Astrocyte (in vitro differentiated cells and primary cell): ENCODE measurements at regions not wholly inside any gene's neighbourhood (a gene's known extent, or its start where the extent isn't known, plus 50 kb on each side); places are given as distances from the start of the nearest gene placed in this dataset.

Experiments used
- DNase-seq: peaks from one replicate; pipeline ENCODE4 v3.0.0-alpha.2; 2010; ENCODE audit warnings: low read depth
- FAIRE-seq: peaks from 2 replicates; lab custom pipeline; 2011; peaks lifted over from hg19 to GRCh38; lab: Jason Lieb, UNC
- H2AFZ ChIP-seq: 2 replicates; pipeline ENCODE4 v1.6.0; 2012; ENCODE audit warnings: low read depth, low read length, inconsistent platforms
- H3K27ac ChIP-seq: 2 replicates; pipeline ENCODE4 v1.5.1; 2011; ENCODE audit warnings: low read depth, low read length, inconsistent platforms
- H3K27me3 ChIP-seq: 2 replicates; pipeline ENCODE4 v1.6.0; 2011; ENCODE audit warnings: low read length, inconsistent platforms; ENCODE audit not compliant: insufficient read depth
- H3K36me3 ChIP-seq: 2 replicates; pipeline ENCODE4 v1.5.1; 2011; ENCODE audit warnings: low read length, inconsistent platforms; ENCODE audit not compliant: insufficient read depth
- H3K4me1 ChIP-seq: 2 replicates; pipeline ENCODE4 v1.5.1; 2011; ENCODE audit warnings: low read length, inconsistent platforms; ENCODE audit not compliant: insufficient read depth
- H3K4me2 ChIP-seq: 2 replicates; pipeline ENCODE4 v1.6.0; 2012; ENCODE audit warnings: low read length, inconsistent platforms
- H3K4me3 ChIP-seq: 2 replicates; pipeline ENCODE4 v1.5.1; 2011; ENCODE audit warnings: low read depth, mild to moderate bottlenecking, low read length, inconsistent platforms; ENCODE audit not compliant: insufficient read depth
- H3K79me2 ChIP-seq: 2 replicates; pipeline ENCODE4 v1.6.0; 2012; ENCODE audit warnings: mild to moderate bottlenecking, low read length, inconsistent platforms; ENCODE audit not compliant: insufficient read depth
- H3K9ac ChIP-seq: 2 replicates; pipeline ENCODE4 v1.6.0; 2012; ENCODE audit warnings: mild to moderate bottlenecking, low read length, inconsistent platforms
- H3K9me3 ChIP-seq: 2 replicates; pipeline ENCODE4 v1.5.1; 2012; ENCODE audit warnings: low read depth, mild to moderate bottlenecking, low read length, inconsistent platforms; ENCODE audit not compliant: insufficient read depth
- H4K20me1 ChIP-seq: 2 replicates; pipeline ENCODE4 v1.6.0; 2012; ENCODE audit warnings: low read length, inconsistent platforms; ENCODE audit not compliant: insufficient read depth
- H3K27ac Mint-ChIP-seq: one replicate; pipeline ENCODE4 v1.8.0; 2021; ENCODE audit warnings: mild to moderate bottlenecking, mixed read lengths; ENCODE audit not compliant: unreplicated experiment
- H3K27me3 Mint-ChIP-seq: one replicate; pipeline ENCODE4 v1.8.0; 2021; ENCODE audit warnings: low read depth, mixed read lengths; ENCODE audit not compliant: unreplicated experiment
- H3K36me3 Mint-ChIP-seq: one replicate; pipeline ENCODE4 v1.8.0; 2021; ENCODE audit warnings: low read depth, mixed read lengths; ENCODE audit not compliant: unreplicated experiment
- H3K4me1 Mint-ChIP-seq: one replicate; pipeline ENCODE4 v1.8.0; 2021; ENCODE audit warnings: low read depth, mixed read lengths; ENCODE audit not compliant: unreplicated experiment
- H3K4me3 Mint-ChIP-seq: one replicate; pipeline ENCODE4 v1.8.0; 2021; ENCODE audit warnings: mild to moderate bottlenecking, moderate library complexity, mixed read lengths; ENCODE audit not compliant: unreplicated experiment
- H3K9me3 Mint-ChIP-seq: one replicate; pipeline ENCODE4 v1.8.0; 2021; ENCODE audit warnings: mild to moderate bottlenecking, mixed read lengths; ENCODE audit not compliant: unreplicated experiment
- EZH2 ChIP-seq: IDR thresholded peaks from 2 replicates; pipeline ENCODE4 v1.6.1; 2012; ENCODE audit warnings: mild to moderate bottlenecking, low read length, inconsistent platforms; ENCODE audit not compliant: insufficient read depth
- TF ChIP-seq, protein P1 (sequence below): IDR thresholded peaks from 2 replicates; pipeline ENCODE4 v1.5.1; 2011; ENCODE audit warnings: low read depth, mild to moderate bottlenecking, inconsistent platforms, low read length, moderate library complexity; ENCODE audit not compliant: insufficient read depth

DNA sequence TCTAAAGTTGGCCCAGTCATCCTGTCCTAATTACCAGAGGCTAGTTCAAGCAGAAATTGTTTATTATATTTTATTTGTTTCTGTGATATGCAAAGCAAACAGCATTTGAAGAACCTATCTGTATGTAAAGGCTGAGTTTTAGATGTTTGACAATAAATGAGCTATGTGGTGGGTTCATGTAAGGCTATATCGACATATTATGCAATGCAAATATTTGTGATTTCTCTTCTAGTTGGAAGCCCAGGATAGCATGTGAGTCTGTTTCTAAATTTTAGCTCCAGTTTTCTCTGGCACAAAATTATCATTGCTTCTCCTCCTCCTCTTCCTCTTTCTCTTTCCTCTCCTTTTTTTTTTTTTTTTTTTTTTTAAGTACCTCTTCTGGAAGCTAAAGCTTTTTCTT, 263.2 kb upstream of the LMCD1 start:
- Histone ChIP-seq H3K4me2 (no peak overlapping the region), H3K9me3 (no peaks in the 10 kb centered on the region), H3K27me3 (no peaks in the 10 kb centered on the region), H3K36me3 (no peaks in the 10 kb centered on the region), H2AFZ (no peak overlapping the region), H3K4me1 (no peaks in the 10 kb centered on the region), H3K4me3 (no peak overlapping the region), H4K20me1 (no peaks in the 10 kb centered on the region), H3K79me2 (no peaks in the 10 kb centered on the region), H3K27ac (no peak overlapping the region), H3K9ac (no peak overlapping the region)
- Mint-ChIP-seq H3K36me3 (no peaks in the 10 kb centered on the region), H3K4me1 (no peaks in the 10 kb centered on the region), H3K27me3 (no peaks in the 10 kb centered on the region), H3K9me3 (no peaks in the 10 kb centered on the region), H3K4me3 (no peak overlapping the region), H3K27ac (no peak overlapping the region)
- FAIRE-seq (no peak), DNase-seq (no peak)
- TF ChIP-seq, protein P1, sequence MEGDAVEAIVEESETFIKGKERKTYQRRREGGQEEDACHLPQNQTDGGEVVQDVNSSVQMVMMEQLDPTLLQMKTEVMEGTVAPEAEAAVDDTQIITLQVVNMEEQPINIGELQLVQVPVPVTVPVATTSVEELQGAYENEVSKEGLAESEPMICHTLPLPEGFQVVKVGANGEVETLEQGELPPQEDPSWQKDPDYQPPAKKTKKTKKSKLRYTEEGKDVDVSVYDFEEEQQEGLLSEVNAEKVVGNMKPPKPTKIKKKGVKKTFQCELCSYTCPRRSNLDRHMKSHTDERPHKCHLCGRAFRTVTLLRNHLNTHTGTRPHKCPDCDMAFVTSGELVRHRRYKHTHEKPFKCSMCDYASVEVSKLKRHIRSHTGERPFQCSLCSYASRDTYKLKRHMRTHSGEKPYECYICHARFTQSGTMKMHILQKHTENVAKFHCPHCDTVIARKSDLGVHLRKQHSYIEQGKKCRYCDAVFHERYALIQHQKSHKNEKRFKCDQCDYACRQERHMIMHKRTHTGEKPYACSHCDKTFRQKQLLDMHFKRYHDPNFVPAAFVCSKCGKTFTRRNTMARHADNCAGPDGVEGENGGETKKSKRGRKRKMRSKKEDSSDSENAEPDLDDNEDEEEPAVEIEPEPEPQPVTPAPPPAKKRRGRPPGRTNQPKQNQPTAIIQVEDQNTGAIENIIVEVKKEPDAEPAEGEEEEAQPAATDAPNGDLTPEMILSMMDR = no peak
- TF ChIP-seq EZH2 = no peak

DNA sequence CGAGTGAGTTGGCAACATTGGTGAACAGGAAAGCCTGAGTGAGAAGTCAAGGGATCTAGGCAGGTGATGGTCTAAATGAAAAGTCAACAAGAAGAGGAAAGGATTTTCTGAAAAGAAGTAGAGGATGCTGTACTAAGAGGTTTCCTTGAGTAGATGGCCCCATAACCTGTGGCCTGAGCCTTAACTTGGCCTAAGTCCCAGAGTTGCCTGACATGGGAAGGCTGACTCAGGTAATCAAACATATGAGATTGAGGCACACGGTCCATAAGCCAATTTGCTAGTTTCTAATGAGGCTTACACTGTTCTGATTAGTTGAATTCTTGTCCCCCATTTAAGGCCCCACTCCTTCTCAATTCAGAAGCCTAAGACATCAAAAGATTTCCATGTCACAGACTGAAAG, 262.5 kb upstream of the LMCD1 start:
- Mint-ChIP-seq H3K4me1 (no peaks in the 10 kb centered on the region), H3K27ac (no peak overlapping the region), H3K4me3 (no peak overlapping the region), H3K36me3 (no peaks in the 10 kb centered on the region), H3K27me3 (no peaks in the 10 kb centered on the region), H3K9me3 (no peaks in the 10 kb centered on the region)
- Histone ChIP-seq H3K9ac (no peak overlapping the region), H4K20me1 (no peaks in the 10 kb centered on the region), H3K79me2 (no peaks in the 10 kb centered on the region), H3K4me2 (no peak overlapping the region), H3K36me3 (no peaks in the 10 kb centered on the region), H3K4me1 (no peaks in the 10 kb centered on the region), H3K27ac (no peak overlapping the region), H3K27me3 (no peaks in the 10 kb centered on the region), H3K9me3 (no peaks in the 10 kb centered on the region), H2AFZ (no peak overlapping the region), H3K4me3 (no peak overlapping the region)
- no peak for DNase-seq
- FAIRE-seq = no peak
- TF ChIP-seq EZH2 = no peak
- TF ChIP-seq, protein P1 = no peak

DNA sequence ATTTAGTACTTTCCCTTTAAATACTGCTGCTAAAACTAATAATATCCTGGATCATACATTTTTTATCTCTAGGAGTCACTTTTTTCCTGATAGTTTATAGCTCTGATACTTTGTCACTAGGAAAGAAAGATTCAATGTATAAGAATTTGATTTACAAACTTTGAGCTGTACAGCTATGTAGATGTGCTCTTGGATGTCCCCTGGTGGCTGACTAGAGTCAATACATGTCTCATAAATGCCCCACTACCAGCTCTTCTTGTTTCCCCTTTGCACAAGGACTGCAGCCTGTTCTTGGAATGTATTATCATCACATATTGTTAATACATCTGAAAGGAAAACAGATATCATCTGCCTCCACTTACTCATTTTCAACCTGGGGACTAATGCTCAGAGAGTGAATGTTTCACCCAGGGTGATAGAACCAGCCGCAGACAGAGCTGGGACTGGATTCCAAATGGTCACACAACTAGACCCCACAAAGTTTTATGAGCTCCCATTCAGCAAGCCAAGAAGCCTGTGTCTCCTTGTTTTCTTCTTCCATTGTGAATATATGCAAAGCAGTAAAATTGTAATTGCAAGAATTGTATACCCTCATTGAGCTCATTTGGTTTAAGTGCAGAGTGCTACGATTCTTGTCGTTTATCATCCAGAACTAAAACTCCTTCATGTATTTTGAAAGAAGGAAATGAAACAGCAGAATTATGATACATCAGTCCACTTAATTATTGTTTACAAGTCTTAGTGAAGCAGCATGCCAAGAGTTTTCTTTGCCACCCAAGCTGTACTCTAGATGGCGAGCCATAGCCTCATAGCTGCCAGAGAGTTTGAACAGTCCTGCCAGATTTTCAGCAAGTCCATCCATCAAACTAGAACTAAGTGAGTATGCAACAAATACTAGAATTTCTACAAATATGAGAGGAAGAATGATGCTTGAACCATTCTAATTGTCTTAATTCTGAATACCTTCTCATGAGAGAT, 261.6 kb upstream of the LMCD1 start:
- no peaks in the 10 kb centered on the region for H3K36me3 Mint-ChIP-seq
- FAIRE-seq = no peak
- Histone ChIP-seq H2AFZ (no peak overlapping the region), H3K79me2 (no peaks in the 10 kb centered on the region), H3K36me3 (no peaks in the 10 kb centered on the region), H3K27ac (no peak overlapping the region), H3K4me3 (no peak overlapping the region), H4K20me1 (no peaks in the 10 kb centered on the region), H3K9ac (no peak overlapping the region), H3K4me2 (no peak overlapping the region), H3K4me1 (no peaks in the 10 kb centered on the region), H3K9me3 (no peaks in the 10 kb centered on the region), H3K27me3 (no peaks in the 10 kb centered on the region)
- no peaks in the 10 kb centered on the region for H3K27me3 Mint-ChIP-seq
- no peaks in the 10 kb centered on the region for H3K9me3 Mint-ChIP-seq
- H3K27ac Mint-ChIP-seq = no peak overlapping the region
- DNase-seq = peak; percentile 26
- no peaks in the 10 kb centered on the region for H3K4me1 Mint-ChIP-seq
- TF ChIP-seq, protein P1 = peak; percentile 95
- TF ChIP-seq EZH2 = no peak
- no peak overlapping the region for H3K4me3 Mint-ChIP-seq
